Activated CD8-positive, alpha-beta T cell treated with anti-CD3 and anti-CD28 coated beads for 36 hours (primary cell): ENCODE measurements at regions not wholly inside any gene's neighbourhood (a gene's known extent, or its start where the extent isn't known, plus 50 kb on each side); places are given as distances from the start of the nearest gene placed in this dataset.

ENCODE experiments used
- ATAC-seq: fragments of 200-7000 bp; cut with Tn5 transposase; one replicate; pipeline ENCODE4 v1.10.0; 2021; ENCODE audit warnings: mild to moderate bottlenecking, moderate library complexity
- CTCF ChIA-PET: fragments of 350-600 bp; sonication (Branson Sonifier 250); formaldehyde crosslinking; loops from one replicate; lab custom pipeline; 2021; ENCODE audit warnings: antibody characterized with exemption; lab: Charles Lee
- POLR2A ChIA-PET: fragments of 350-600 bp; sonication (Branson Sonifier 250); formaldehyde crosslinking; loops from one replicate; lab custom pipeline; 2021; ENCODE audit warnings: antibody characterized with exemption; lab: Charles Lee
- DNase-seq: peaks from one replicate; pipeline ENCODE4 v3.0.0-alpha.2; 2020
- H3K27ac Mint-ChIP-seq: one replicate; pipeline ENCODE4 v1.8.0; 2021; ENCODE audit warnings: mild to moderate bottlenecking, mixed read lengths
- H3K27me3 Mint-ChIP-seq: one replicate; pipeline ENCODE4 v1.8.0; 2021; ENCODE audit warnings: mixed read lengths
- H3K36me3 Mint-ChIP-seq: one replicate; pipeline ENCODE4 v1.8.0; 2021; ENCODE audit warnings: low read depth, mixed read lengths
- H3K4me1 Mint-ChIP-seq: one replicate; pipeline ENCODE4 v1.8.0; 2021; ENCODE audit warnings: low read depth, mixed read lengths
- H3K4me3 Mint-ChIP-seq: one replicate; pipeline ENCODE4 v1.8.0; 2021; ENCODE audit warnings: mild to moderate bottlenecking, moderate library complexity, mixed read lengths
- H3K9me3 Mint-ChIP-seq: one replicate; pipeline ENCODE4 v1.8.0; 2021; ENCODE audit warnings: mixed read lengths
- CTCF ChIP-seq: fragments of 200-600 bp; IDR thresholded peaks from one replicate; pipeline ENCODE4 v1.8.0; 2022; ENCODE audit warnings: antibody characterized with exemption, mild to moderate bottlenecking
- intact Hi-C: fragments of 100-400 bp; cut with micrococcal nuclease; formaldehyde crosslinking; loops from one replicate; pipeline ENCODE4 v1.10.0; 2022

GRCh38 chr1:224504297-224505041 is 69.9 kb upstream of the WDR26 start:
- no peak overlapping the region for H3K4me3 Mint-ChIP-seq
- H3K27ac Mint-ChIP-seq = no peak overlapping the region
- ATAC-seq = no peak
- no peaks in the 10 kb centered on the region for H3K27me3 Mint-ChIP-seq
- no peaks in the 10 kb centered on the region for H3K36me3 Mint-ChIP-seq
- peaks cover 28% of the 10 kb centered on the region for H3K4me1 Mint-ChIP-seq
- DNase-seq = no peak
- POLR2A ChIA-PET = interaction anchor here (0.6 to 1.6 kb wide), 2 partner anchors 9 to 1275 kb away, joined by 3 to 4 read pairs; no protein-coding TSS in a partner anchor
- CTCF ChIA-PET = interaction anchor here (0.9 to 5.6 kb wide), 3 partner anchors 9 to 418 kb away, joined by 3 to 38 read pairs (median 3); no protein-coding TSS in a partner anchor
- no peak for TF ChIP-seq CTCF
- intact Hi-C loops = no loop called here
- no peaks in the 10 kb centered on the region for H3K9me3 Mint-ChIP-seq

GRCh38 chr1:224505454-224506093 is 71.0 kb upstream of the WDR26 start:
- intact Hi-C loops = no loop called here
- ATAC-seq (no peak), DNase-seq (no peak)
- peaks cover 22% of the 10 kb centered on the region for H3K4me1 Mint-ChIP-seq
- H3K36me3 Mint-ChIP-seq = no peaks in the 10 kb centered on the region
- no peak for TF ChIP-seq CTCF
- ChIA-PET POLR2A (interaction anchor here (1.4 to 1.6 kb wide), 2 partner anchors 8 to 10 kb away, joined by 3 to 4 read pairs; no protein-coding TSS in a partner anchor), CTCF (interaction anchor here (1.4 to 5.6 kb wide), 3 partner anchors 8 to 417 kb away, joined by 3 to 38 read pairs (median 4); no protein-coding TSS in a partner anchor)
- H3K27ac Mint-ChIP-seq = no peak overlapping the region
- H3K27me3 Mint-ChIP-seq = no peaks in the 10 kb centered on the region
- H3K9me3 Mint-ChIP-seq = no peaks in the 10 kb centered on the region
- no peak overlapping the region for H3K4me3 Mint-ChIP-seq

- peaks cover 16% of the 10 kb centered on the region for H3K4me1 Mint-ChIP-seq
- H3K27me3 Mint-ChIP-seq = no peaks in the 10 kb centered on the region
- no peak for ATAC-seq
- no peaks in the 10 kb centered on the region for H3K36me3 Mint-ChIP-seq
- no peaks in the 10 kb centered on the region for H3K9me3 Mint-ChIP-seq
- no peak overlapping the region for H3K27ac Mint-ChIP-seq
- ChIA-PET CTCF (interaction anchor here (1.4 to 5.6 kb wide), 3 partner anchors 8 to 417 kb away, joined by 3 to 38 read pairs (median 4); no protein-coding TSS in a partner anchor), POLR2A (interaction anchor here (1.4 kb wide), 1 partner anchor 11 kb away, joined by 3 read pairs; no protein-coding TSS in a partner anchor)
- intact Hi-C loops = no loop called here
- DNase-seq = no peak
- no peak overlapping the region for H3K4me3 Mint-ChIP-seq
- TF ChIP-seq CTCF = no peak
Measured at GRCh38 chr1:224506141-224506814, 71.7 kb upstream of the WDR26 start.

GRCh38 chr1:224507771-224508523 is 73.3 kb upstream of the WDR26 start:
- no peaks in the 10 kb centered on the region for H3K9me3 Mint-ChIP-seq
- peaks cover 12% of the 10 kb centered on the region for H3K4me1 Mint-ChIP-seq
- ATAC-seq (no peak), DNase-seq (no peak)
- TF ChIP-seq CTCF = no peak
- ChIA-PET POLR2A (no interaction called here), CTCF (no interaction called here)
- intact Hi-C loops = no loop called here
- no peaks in the 10 kb centered on the region for H3K27me3 Mint-ChIP-seq
- no peak overlapping the region for H3K4me3 Mint-ChIP-seq
- H3K36me3 Mint-ChIP-seq = no peaks in the 10 kb centered on the region
- H3K27ac Mint-ChIP-seq = no peak overlapping the region
